ENCODE measurements at regions not wholly inside any gene's neighbourhood (a gene's known extent, or its start where the extent isn't known, plus 50 kb on each side); places are given as distances from the start of the nearest gene placed in this dataset.
A peak's percentile ranks its signal among the peaks of the same experiment; 100 is the strongest.

DNA sequence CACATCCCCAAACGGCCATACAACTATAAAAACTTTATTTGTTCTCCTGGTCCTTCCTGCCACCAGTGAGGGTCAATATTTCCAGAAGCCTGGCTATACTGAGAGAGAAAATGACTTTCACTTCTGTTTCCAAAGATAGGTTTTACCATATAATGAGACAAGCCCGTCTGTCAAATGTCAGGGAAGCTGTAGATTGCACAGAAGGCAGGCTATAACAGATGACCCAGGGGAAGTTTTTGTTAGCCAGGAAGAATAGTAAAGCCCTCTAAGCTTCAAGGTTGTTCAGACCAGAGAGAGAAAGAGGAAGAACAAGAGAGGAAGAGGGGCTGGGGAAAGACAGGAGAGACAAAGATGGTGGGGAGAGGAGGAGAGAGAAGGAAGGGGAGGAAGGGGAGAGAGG lies 217.5 kb downstream of the GBA3 start:
- no peak overlapping the region for H3K4me3 ChIP-seq (ENCODE audit: low read depth, low read length)
- TF ChIP-seq CTCF (IDR thresholded peaks at IDR 0.05; ENCODE audit: low read depth, low read length, missing control alignments), result no peak
- no peak for DNase-seq (ENCODE audit: low read depth)

DNA sequence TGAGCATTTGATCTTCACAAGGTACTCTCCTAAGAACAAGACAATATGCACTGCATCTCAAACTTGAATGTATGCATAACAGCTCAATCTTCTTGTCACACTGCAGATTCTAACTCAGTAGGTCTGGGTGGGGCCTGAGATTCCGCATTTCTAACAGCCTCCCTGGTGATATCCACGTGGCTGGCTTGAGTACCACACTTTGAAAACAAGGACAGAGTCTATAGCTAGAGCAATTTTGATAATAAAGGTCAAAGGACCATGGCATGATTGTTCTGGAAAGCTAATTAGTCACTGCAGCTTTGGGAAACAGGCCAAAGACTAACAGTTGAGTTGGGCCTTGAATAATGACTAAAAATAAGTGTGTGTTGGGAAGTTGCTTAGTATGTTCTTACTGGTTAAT lies 213.3 kb downstream of the GBA3 start:
- TF ChIP-seq CTCF (IDR thresholded peaks at IDR 0.05; ENCODE audit: low read depth, low read length, missing control alignments), result no peak
- DNase-seq (ENCODE audit: low read depth), result no peak

DNA sequence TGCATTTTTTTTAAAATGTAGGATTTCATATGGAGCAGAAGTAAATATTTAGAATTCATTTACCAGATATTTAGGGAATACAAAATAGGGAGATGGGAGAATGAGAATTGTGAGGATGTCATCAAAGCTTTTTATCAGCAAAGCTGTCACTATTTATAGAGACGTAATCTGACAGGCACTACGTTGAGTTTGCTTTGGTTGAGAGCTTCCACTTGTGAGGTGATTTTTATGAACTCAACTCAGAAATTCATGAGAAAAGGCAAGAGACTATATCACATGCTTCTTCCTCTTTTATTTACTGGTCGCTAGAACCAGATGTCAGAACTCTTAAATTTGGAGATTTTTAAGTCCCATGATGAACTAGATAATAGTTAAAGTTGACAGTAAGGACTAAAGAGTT lies 211.2 kb downstream of the GBA3 start:
- DNase-seq (ENCODE audit: low read depth), result no peak
- H3K4me3 ChIP-seq (ENCODE audit: low read depth, low read length), result no peak overlapping the region
- no peak for TF ChIP-seq CTCF (IDR thresholded peaks at IDR 0.05; ENCODE audit: low read depth, low read length, missing control alignments)

More for the DNA sequence above, 213.3 kb downstream of the GBA3 start:
- H3K4me3 ChIP-seq (ENCODE audit: low read depth, low read length), result no peak overlapping the region

GRCh38 chr4:22901631-22902030 lies 208.9 kb downstream of the GBA3 start:
- TF ChIP-seq CTCF (IDR thresholded peaks at IDR 0.05; ENCODE audit: low read depth, low read length, missing control alignments), result no peak
- no peak overlapping the region for H3K4me3 ChIP-seq (ENCODE audit: low read depth, low read length)
- no peak for DNase-seq (ENCODE audit: low read depth)

- no peak for TF ChIP-seq CTCF (IDR thresholded peaks at IDR 0.05; ENCODE audit: low read depth, low read length, missing control alignments)
- no peak for DNase-seq (ENCODE audit: low read depth)
Observed at GRCh38 chr4:22900876-22901275, 208.1 kb downstream of the GBA3 start.

DNA sequence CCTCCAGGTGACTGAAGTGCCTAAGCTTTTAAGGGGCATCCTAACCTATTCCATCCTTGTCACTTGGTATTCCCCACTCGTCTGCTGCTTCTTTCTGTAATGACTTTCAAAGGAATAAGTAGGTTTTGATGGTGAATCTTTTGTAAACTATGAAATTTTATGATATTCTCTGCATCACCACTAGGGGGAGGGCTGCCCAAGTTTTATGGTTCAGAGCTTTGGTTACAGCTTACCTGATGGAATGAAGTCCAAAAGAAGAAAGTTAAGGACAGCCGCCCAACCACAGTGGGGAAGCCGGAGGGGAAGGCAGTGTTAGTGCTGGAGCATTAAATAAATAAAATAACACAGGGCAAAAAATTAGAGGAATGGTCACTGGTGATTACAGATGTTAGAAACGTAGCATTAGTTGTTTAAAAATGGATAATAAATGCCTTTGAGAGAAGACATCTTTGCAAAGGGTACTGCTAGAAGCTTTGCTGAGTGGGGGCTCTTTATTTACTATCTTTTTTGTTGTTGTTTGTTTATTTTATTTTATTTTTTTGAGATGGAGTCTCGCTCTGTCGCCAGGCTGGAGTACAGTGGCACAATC lies 204.9 kb downstream of the GBA3 start:
- DNase-seq (ENCODE audit: low read depth), result no peak
- TF ChIP-seq CTCF (IDR thresholded peaks at IDR 0.05; ENCODE audit: low read depth, low read length, missing control alignments), result peak; percentile 76
- H3K4me3 ChIP-seq (ENCODE audit: low read depth, low read length), result no peak overlapping the region

More at GRCh38 chr4:22900876-22901275, 208.1 kb downstream of the GBA3 start:
- H3K4me3 ChIP-seq (ENCODE audit: low read depth, low read length), result no peak overlapping the region

- no peak for TF ChIP-seq CTCF (IDR thresholded peaks at IDR 0.05; ENCODE audit: low read depth, low read length, missing control alignments)
- no peak for DNase-seq (ENCODE audit: low read depth)
- no peak overlapping the region for H3K4me3 ChIP-seq (ENCODE audit: low read depth, low read length)
Observed at GRCh38 chr4:22895482-22895881, 202.7 kb downstream of the GBA3 start.
